GM12878 (cell line): ENCODE measurements at regions not wholly inside any gene's neighbourhood (a gene's known extent, or its start where the extent isn't known, plus 50 kb on each side); places are given as distances from the start of the nearest gene placed in this dataset.

Source experiments
- CBFB ChIP-seq: IDR thresholded peaks from 2 replicates; pipeline ENCODE4 v1.6.1; 2016; ENCODE audit warnings: antibody characterized with exemption, low read depth
- CHD2 ChIP-seq: IDR thresholded peaks from 2 replicates; pipeline ENCODE4 v1.6.1; 2011; ENCODE audit warnings: low read depth, low read length, improper control_type of control experiment, borderline replicate concordance
- DPF2 ChIP-seq: fragments of 450-650 bp; IDR thresholded peaks from 2 replicates; pipeline ENCODE4 v1.6.1; 2017; ENCODE audit warnings: mild to moderate bottlenecking
- GABPA ChIP-seq: IDR thresholded peaks from 2 replicates; pipeline ENCODE4 v1.6.1; 2014; ENCODE audit warnings: antibody characterized with exemption, low read depth, mild to moderate bottlenecking, inconsistent platforms
- KLF5 ChIP-seq: fragments of 450-650 bp; IDR thresholded peaks from 2 replicates; pipeline ENCODE4 v1.6.1; 2014; ENCODE audit warnings: mild to moderate bottlenecking; ENCODE audit not compliant: partially characterized antibody
- MTA2 ChIP-seq: fragments of 450-650 bp; IDR thresholded peaks from 2 replicates; pipeline ENCODE4 v1.6.1; 2016; ENCODE audit warnings: low read depth, mild to moderate bottlenecking, moderate library complexity
- RUNX3 ChIP-seq: IDR thresholded peaks from 2 replicates; pipeline ENCODE4 v1.6.1; 2012; ENCODE audit warnings: low read length, inconsistent platforms
- SPI1 ChIP-seq: IDR thresholded peaks from 2 replicates; pipeline ENCODE4 v1.6.1; 2011; ENCODE audit warnings: low read depth, mild to moderate bottlenecking, low read length, moderate library complexity, borderline replicate concordance; ENCODE audit not compliant: insufficient read depth
- SRF ChIP-seq, 2 experiments: IDR thresholded peaks; 2 replicates each; pipeline ENCODE4 v1.6.1; 2011; ENCODE audit warnings: low read depth in 2 of 2, low read length in 2 of 2, mild to moderate bottlenecking in 1 of 2, moderate library complexity in 1 of 2
- ZSCAN29 ChIP-seq: fragments of 450-650 bp; IDR thresholded peaks from 2 replicates; pipeline ENCODE4 v1.6.1; 2017; ENCODE audit warnings: mild to moderate bottlenecking, moderate library complexity
- TF ChIP-seq, protein P1 (sequence below): fragments of 450-650 bp; IDR thresholded peaks from 2 replicates; pipeline ENCODE4 v1.6.1; 2017; ENCODE audit warnings: mild to moderate bottlenecking, moderate library complexity
- TF ChIP-seq, protein P2 (sequence below): fragments of 150-350 bp; IDR thresholded peaks from 2 replicates; pipeline ENCODE4 v1.6.1; 2014; ENCODE audit warnings: mild to moderate bottlenecking, low read depth, low read length
- TF ChIP-seq, protein P3 (sequence below): fragments of 450-650 bp; IDR thresholded peaks from 2 replicates; pipeline ENCODE4 v1.6.1; 2018; ENCODE audit warnings: mild to moderate bottlenecking, low read depth, moderate library complexity; ENCODE audit not compliant: partially characterized antibody

DNA sequence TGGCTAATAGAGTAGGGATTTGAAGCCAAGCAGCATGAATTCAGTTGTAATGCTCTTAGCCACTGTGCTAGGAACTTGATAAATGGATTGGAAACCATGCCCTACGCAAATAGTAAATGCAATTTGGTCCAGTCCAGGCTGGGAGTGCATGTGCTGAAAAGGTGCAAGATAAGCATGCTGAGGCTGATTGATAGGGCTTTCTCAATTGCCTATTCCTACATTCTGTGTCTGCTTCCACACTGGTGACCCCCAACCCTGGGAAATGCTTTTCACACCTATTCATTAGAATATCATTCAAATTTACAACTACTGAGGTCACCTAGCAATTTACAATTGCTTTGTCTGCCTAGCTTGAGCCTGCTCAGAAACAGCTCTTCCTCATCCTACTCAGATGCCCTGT is 84.7 kb upstream of the SLC25A36 start (continued):
- TF ChIP-seq GABPA (no peak), SRF (IDR thresholded peaks at IDR 0.05; ENCODE audit: low read depth in 2 of 2, low read length in 2 of 2) (no peak), RUNX3 (no peak), KLF5 (no peak), SPI1 (no peak), MTA2 (no peak), DPF2 (no peak), ZSCAN29 (no peak), CHD2 (no peak), CBFB (no peak)
- TF ChIP-seq, protein P1, sequence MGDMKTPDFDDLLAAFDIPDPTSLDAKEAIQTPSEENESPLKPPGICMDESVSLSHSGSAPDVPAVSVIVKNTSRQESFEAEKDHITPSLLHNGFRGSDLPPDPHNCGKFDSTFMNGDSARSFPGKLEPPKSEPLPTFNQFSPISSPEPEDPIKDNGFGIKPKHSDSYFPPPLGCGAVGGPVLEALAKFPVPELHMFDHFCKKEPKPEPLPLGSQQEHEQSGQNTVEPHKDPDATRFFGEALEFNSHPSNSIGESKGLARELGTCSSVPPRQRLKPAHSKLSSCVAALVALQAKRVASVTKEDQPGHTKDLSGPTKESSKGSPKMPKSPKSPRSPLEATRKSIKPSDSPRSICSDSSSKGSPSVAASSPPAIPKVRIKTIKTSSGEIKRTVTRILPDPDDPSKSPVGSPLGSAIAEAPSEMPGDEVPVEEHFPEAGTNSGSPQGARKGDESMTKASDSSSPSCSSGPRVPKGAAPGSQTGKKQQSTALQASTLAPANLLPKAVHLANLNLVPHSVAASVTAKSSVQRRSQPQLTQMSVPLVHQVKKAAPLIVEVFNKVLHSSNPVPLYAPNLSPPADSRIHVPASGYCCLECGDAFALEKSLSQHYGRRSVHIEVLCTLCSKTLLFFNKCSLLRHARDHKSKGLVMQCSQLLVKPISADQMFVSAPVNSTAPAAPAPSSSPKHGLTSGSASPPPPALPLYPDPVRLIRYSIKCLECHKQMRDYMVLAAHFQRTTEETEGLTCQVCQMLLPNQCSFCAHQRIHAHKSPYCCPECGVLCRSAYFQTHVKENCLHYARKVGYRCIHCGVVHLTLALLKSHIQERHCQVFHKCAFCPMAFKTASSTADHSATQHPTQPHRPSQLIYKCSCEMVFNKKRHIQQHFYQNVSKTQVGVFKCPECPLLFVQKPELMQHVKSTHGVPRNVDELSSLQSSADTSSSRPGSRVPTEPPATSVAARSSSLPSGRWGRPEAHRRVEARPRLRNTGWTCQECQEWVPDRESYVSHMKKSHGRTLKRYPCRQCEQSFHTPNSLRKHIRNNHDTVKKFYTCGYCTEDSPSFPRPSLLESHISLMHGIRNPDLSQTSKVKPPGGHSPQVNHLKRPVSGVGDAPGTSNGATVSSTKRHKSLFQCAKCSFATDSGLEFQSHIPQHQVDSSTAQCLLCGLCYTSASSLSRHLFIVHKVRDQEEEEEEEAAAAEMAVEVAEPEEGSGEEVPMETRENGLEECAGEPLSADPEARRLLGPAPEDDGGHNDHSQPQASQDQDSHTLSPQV, result no peak
- TF ChIP-seq, protein P2, sequence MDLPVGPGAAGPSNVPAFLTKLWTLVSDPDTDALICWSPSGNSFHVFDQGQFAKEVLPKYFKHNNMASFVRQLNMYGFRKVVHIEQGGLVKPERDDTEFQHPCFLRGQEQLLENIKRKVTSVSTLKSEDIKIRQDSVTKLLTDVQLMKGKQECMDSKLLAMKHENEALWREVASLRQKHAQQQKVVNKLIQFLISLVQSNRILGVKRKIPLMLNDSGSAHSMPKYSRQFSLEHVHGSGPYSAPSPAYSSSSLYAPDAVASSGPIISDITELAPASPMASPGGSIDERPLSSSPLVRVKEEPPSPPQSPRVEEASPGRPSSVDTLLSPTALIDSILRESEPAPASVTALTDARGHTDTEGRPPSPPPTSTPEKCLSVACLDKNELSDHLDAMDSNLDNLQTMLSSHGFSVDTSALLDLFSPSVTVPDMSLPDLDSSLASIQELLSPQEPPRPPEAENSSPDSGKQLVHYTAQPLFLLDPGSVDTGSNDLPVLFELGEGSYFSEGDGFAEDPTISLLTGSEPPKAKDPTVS, result no peak
- TF ChIP-seq, protein P3, sequence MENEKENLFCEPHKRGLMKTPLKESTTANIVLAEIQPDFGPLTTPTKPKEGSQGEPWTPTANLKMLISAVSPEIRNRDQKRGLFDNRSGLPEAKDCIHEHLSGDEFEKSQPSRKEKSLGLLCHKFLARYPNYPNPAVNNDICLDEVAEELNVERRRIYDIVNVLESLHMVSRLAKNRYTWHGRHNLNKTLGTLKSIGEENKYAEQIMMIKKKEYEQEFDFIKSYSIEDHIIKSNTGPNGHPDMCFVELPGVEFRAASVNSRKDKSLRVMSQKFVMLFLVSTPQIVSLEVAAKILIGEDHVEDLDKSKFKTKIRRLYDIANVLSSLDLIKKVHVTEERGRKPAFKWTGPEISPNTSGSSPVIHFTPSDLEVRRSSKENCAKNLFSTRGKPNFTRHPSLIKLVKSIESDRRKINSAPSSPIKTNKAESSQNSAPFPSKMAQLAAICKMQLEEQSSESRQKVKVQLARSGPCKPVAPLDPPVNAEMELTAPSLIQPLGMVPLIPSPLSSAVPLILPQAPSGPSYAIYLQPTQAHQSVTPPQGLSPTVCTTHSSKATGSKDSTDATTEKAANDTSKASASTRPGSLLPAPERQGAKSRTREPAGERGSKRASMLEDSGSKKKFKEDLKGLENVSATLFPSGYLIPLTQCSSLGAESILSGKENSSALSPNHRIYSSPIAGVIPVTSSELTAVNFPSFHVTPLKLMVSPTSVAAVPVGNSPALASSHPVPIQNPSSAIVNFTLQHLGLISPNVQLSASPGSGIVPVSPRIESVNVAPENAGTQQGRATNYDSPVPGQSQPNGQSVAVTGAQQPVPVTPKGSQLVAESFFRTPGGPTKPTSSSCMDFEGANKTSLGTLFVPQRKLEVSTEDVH, result no peak
